ENCODE measurements at regions not wholly inside any gene's neighbourhood (a gene's known extent, or its start where the extent isn't known, plus 50 kb on each side); places are given as distances from the start of the nearest gene placed in this dataset.

GRCh38 chr13:70390968-70391367 is 282.7 kb upstream of the KLHL1 start:
- no CpG with 5 or more reads among the region's 3 CpGs for WGBS (ENCODE audit: extremely low coverage, insufficient read length, low lambda C conversion rate)
- H3K4me3 Mint-ChIP-seq: no peak overlapping the region
- Histone ChIP-seq H3K27ac (ENCODE audit: insufficient read length, low read depth, low read length) (no peak overlapping the region), H3K4ac (ENCODE audit: low read depth, low read length) (no peak overlapping the region), H4K8ac (replicated peaks; ENCODE audit: insufficient read length, low read depth, low read length) (no peak overlapping the region), H3K18ac (ENCODE audit: insufficient read length, low read depth, low read length) (no peak overlapping the region), H3K27me3 (ENCODE audit: insufficient read depth, low read length) (no peaks in the 10 kb centered on the region; the same call in 1 of the 2 replicates), H2AFZ (ENCODE audit: low read length) (no peak overlapping the region), H3K14ac (ENCODE audit: insufficient read depth, low read length) (no peak overlapping the region), H3K4me2 (ENCODE audit: insufficient read depth, insufficient read length, low read length) (no peak overlapping the region), H2BK120ac (ENCODE audit: low read depth, low read length, poor library complexity, severe bottlenecking) (no peak overlapping the region), H3K79me1 (ENCODE audit: insufficient read depth, low read depth, low read length, poor library complexity, severe bottlenecking) (no peaks in the 10 kb centered on the region), H3K4me1 (ENCODE audit: insufficient read depth, low read length) (no peaks in the 10 kb centered on the region; the same call in 1 of the 2 replicates), H3T11ph (ENCODE audit: low read length) (no peak overlapping the region), H2AK5ac (ENCODE audit: insufficient read length, low read length) (no peak overlapping the region), H2BK12ac (ENCODE audit: insufficient read length, low read depth, low read length) (no peak overlapping the region), H3K23ac (ENCODE audit: insufficient read length, low read depth, low read length) (no peak overlapping the region), H3K79me2 (ENCODE audit: insufficient read depth, low read length) (no peaks in the 10 kb centered on the region), H4K20me1 (ENCODE audit: control insufficient read depth, insufficient read depth, insufficient read length) (no peaks in the 10 kb centered on the region), H2BK15ac (ENCODE audit: low read depth, low read length) (no peak overlapping the region), H3K9ac (ENCODE audit: extremely low read depth, insufficient read length, low read length) (no peak overlapping the region), H3K9me3 (ENCODE audit: control insufficient read depth, low read depth, low read length) (no peaks in the 10 kb centered on the region), H4K5ac (ENCODE audit: insufficient read length, low read depth, low read length) (no peak overlapping the region), H3K23me2 (ENCODE audit: insufficient read length, low read depth, low read length, poor library complexity, severe bottlenecking) (no peaks in the 10 kb centered on the region), H2BK20ac (ENCODE audit: low read depth, low read length, poor library complexity, severe bottlenecking) (no peak overlapping the region), H2BK5ac (ENCODE audit: insufficient read length, low read length) (no peak overlapping the region), H4K91ac (ENCODE audit: insufficient read length, low read depth, low read length) (no peak overlapping the region), H3K56ac (ENCODE audit: insufficient read length, low read depth, low read length) (no peak overlapping the region)
- no peak for DNase-seq
- H3K36me3 Mint-ChIP-seq (ENCODE audit: insufficient read depth in 1 of 3, low read depth in 3 of 3): no peaks in the 10 kb centered on the region
- H3K9me3 Mint-ChIP-seq: no peaks in the 10 kb centered on the region
- peaks cover 42% of the 10 kb centered on the region in 2 experiments for H3K4me1 Mint-ChIP-seq
- H3K27me3 Mint-ChIP-seq (ENCODE audit: low read depth): no peaks in the 10 kb centered on the region; the same call in none of the 2 replicates
- no peak for TF ChIP-seq CTCF (conservative IDR thresholded peaks at IDR 0.05)
- peak overlapping the region in 1 of 3 experiments; percentile 7; a peak in 1 of 7 replicates for H3K27ac Mint-ChIP-seq
